GM12874 (cell line): ENCODE measurements at regions not wholly inside any gene's neighbourhood (a gene's known extent, or its start where the extent isn't known, plus 50 kb on each side); places are given as distances from the start of the nearest gene placed in this dataset.

Source experiments
- TF ChIP-seq, protein P1 (sequence below): IDR thresholded peaks from 2 replicates; pipeline ENCODE4 v1.5.1; 2011; ENCODE audit warnings: low read depth, mild to moderate bottlenecking, control low read depth, low read length, moderate library complexity; ENCODE audit not compliant: insufficient read depth

DNA sequence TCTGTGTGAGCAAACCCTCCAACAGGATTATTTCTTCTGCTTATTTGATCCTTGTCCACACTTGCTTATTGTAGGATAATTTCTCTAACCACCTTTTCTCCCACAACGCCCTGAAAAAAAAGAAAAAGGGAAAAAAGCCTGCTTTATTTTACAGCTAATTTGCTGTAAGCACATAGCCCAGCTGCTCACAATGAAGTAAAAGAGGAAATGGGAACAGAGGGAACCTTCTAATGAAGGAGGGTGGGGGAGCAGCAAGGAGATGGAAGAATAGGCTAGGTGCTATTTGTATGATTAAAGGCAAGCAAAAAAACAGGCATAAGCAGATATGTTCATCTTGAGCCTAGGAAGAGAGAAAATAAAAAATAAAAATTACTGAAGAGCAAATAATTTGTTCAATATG lies 331.6 kb downstream of the TXNL1 start:
- TF ChIP-seq, protein P1, sequence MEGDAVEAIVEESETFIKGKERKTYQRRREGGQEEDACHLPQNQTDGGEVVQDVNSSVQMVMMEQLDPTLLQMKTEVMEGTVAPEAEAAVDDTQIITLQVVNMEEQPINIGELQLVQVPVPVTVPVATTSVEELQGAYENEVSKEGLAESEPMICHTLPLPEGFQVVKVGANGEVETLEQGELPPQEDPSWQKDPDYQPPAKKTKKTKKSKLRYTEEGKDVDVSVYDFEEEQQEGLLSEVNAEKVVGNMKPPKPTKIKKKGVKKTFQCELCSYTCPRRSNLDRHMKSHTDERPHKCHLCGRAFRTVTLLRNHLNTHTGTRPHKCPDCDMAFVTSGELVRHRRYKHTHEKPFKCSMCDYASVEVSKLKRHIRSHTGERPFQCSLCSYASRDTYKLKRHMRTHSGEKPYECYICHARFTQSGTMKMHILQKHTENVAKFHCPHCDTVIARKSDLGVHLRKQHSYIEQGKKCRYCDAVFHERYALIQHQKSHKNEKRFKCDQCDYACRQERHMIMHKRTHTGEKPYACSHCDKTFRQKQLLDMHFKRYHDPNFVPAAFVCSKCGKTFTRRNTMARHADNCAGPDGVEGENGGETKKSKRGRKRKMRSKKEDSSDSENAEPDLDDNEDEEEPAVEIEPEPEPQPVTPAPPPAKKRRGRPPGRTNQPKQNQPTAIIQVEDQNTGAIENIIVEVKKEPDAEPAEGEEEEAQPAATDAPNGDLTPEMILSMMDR: no peak

DNA sequence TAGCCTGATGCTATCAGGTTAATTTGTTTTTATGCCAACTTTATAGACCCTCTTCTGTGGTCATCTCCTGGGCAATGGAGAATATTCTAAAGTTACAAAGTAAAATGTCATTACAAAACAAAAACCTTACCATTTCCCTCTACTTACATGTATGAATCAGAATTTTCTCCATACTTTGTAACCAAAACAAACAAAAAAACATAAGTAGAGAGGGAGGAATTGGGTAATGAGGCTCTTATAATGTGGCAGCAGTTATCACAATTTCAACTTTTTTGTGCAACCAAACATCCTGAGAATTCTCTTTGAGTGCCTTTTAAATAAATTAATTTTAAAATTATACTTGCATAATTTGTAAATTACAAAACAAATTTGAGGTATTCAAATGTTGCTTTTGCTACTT lies 332.8 kb downstream of the TXNL1 start:
- TF ChIP-seq, protein P1: no peak

GRCh38 chr18:56302156-56302555 lies 336.2 kb downstream of the TXNL1 start:
- TF ChIP-seq, protein P1: no peak

GRCh38 chr18:56299740-56300139 lies 338.7 kb downstream of the TXNL1 start:
- TF ChIP-seq, protein P1: no peak

DNA sequence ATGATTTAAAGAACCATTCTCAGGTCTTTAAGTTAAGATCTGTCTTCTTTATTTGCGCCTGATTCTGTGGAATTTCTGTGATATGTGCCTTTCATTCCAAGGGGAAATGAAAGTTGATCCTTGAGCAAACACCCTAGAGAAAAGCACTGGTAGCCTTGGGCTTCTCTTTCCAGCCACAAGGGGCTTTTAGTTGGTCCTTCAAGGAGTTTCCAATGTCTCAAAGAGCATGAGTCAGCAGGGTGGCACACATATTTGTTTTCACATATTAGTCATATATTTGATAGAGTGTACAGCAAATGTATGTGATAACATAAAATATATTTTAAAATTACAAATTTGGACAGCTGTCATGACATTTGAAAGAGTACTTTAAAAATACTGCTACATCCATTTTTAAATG lies 339.5 kb downstream of the TXNL1 start:
- TF ChIP-seq, protein P1: no peak

GRCh38 chr18:56296381-56296780 lies 342.0 kb downstream of the TXNL1 start:
- TF ChIP-seq, protein P1: no peak

DNA sequence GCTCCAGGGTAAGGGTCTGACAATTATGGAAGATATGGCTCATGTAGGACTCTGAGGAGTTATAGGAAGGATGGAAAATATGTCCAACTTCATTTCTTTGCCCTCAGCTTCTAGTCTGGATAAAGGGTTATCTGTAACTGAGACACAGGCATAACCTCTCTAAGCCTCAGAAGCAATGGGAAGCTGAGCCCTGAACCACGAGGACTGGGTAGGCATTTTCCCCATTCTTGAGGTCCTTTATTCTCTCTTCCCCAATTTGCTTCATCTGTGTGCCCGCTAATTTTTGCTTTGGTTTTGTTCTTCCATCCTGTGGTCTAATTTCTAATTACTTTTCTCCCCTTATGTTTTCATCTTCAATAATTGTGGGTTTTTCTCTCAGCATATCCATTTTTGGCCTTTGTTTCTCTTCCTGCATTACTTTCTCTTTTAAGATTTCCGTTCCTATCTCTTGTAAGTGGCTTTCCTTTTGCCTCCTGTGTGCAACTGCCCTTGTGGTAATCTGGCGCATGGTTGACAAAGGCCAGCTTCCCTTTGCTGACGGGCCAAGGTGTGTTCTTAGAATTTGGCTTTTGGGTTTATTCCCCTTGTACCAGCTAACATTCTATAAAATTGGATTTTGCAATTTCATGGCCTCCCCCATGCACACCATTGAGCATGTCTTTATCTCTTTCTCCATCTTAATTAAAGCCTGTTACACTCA lies 343.8 kb downstream of the TXNL1 start:
- TF ChIP-seq, protein P1: no peak
